ENCODE measurements at regions not wholly inside any gene's neighbourhood (a gene's known extent, or its start where the extent isn't known, plus 50 kb on each side); places are given as distances from the start of the nearest gene placed in this dataset.

DNA sequence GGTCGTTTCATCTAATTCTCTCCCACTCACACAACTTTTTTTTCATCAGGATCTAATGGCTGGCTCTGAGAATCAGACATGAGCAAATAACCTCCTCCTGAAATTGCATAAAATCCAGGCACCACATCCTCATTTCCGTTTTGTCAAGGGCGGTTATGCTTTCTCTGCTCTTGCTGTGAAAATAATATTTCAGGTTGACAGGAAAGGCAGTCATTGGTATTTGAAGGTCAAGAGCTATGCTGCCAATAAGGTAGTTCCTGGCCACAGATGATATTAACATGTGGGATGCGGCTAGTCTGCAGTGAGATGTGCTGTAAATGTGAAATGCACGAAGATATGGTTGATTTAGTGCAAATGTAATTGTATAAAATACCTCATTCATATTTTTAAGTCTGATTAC, 870.2 kb upstream of the TMEM132C start:
- Histone ChIP-seq H3K27me3 (ENCODE audit: insufficient read depth, low read depth) (peaks cover 23% of the 10 kb centered on the region), H4K20me1 (ENCODE audit: insufficient read depth) (no peaks in the 10 kb centered on the region), H3K4me1 (replicated peaks; ENCODE audit: insufficient read depth) (no peaks in the 10 kb centered on the region), H3K27ac (no peak overlapping the region), H3K9me2 (ENCODE audit: insufficient read depth) (no peaks in the 10 kb centered on the region), H3F3A (ENCODE audit: insufficient read depth, low read depth) (no peaks in the 10 kb centered on the region), H2AFZ (no peak overlapping the region), H3K36me3 (ENCODE audit: low read depth) (no peaks in the 10 kb centered on the region), H3K4me3 (no peak overlapping the region), H3K9me3 (ENCODE audit: insufficient read depth, low read depth) (no peaks in the 10 kb centered on the region), H3K4me2 (no peak overlapping the region), H3K79me2 (ENCODE audit: low read depth) (no peaks in the 10 kb centered on the region)
- BruUV-seq (replicated peaks), result no TSS peak
- ChIA-PET CTCF (no interaction called here), POLR2A (ENCODE audit: unreplicated experiment) (no interaction called here)
- no peak for DNase-seq
- intact Hi-C loops (cut with micrococcal nuclease; ENCODE audit: unreplicated experiment), result no loop called here
- TF ChIP-seq EZH2 (IDR thresholded peaks at IDR 0.05; ENCODE audit: low read depth) (no peak), CTCF (conservative IDR thresholded peaks at IDR 0.05) (no peak)

DNA sequence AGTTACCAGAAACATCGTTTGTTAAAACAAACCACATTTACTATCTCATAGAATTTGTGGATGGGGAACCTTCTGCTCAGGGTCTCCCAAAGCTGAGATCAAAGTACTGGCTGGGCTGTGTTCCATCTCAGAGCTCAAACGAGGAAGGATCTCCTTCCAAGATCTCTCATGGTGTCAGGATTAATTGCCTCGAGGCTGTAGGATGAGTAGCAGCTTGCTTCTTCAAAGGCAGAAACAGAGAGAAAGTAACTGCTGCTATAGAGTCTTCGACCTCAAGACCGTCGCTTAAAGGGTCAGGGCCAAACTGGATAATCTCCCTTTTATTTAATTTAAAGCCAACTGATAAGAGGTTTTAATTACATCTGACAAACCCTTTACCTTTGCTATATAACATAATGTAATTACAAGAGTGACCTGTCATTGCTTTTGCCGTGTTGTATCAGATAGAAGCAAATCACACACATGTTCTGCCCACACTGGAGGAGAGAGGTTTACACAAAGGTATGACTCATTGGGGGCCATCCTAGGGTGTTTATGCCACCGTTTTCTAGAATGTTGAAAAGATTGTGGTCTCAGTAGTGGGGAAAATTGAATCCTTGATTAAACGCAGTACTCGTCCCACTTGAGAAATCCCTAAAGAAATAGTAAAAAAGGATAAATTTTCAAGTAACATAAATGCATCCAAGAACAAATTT, 868.8 kb upstream of the TMEM132C start:
- POLR2A ChIA-PET (ENCODE audit: unreplicated experiment), result no interaction called here
- TF ChIP-seq CTCF (conservative IDR thresholded peaks at IDR 0.05) (no peak), EZH2 (IDR thresholded peaks at IDR 0.05; ENCODE audit: low read depth) (no peak)
- Histone ChIP-seq H4K20me1 (ENCODE audit: insufficient read depth) (no peaks in the 10 kb centered on the region), H2AFZ (no peak overlapping the region), H3K4me2 (no peak overlapping the region), H3K4me3 (no peak overlapping the region), H3K9me2 (ENCODE audit: insufficient read depth) (no peaks in the 10 kb centered on the region), H3K36me3 (ENCODE audit: low read depth) (no peaks in the 10 kb centered on the region), H3K27me3 (ENCODE audit: insufficient read depth, low read depth) (peaks cover 23% of the 10 kb centered on the region), H3K79me2 (ENCODE audit: low read depth) (no peaks in the 10 kb centered on the region), H3K27ac (no peak overlapping the region), H3K9me3 (ENCODE audit: insufficient read depth, low read depth) (no peaks in the 10 kb centered on the region), H3F3A (ENCODE audit: insufficient read depth, low read depth) (no peaks in the 10 kb centered on the region), H3K4me1 (replicated peaks; ENCODE audit: insufficient read depth) (no peaks in the 10 kb centered on the region)
- no peak for DNase-seq
- BruUV-seq (replicated peaks), result no TSS peak
- intact Hi-C loops (cut with micrococcal nuclease; ENCODE audit: unreplicated experiment), result no loop called here
- CTCF ChIA-PET, result no interaction called here

GRCh38 chr12:127399451-127399850, 867.5 kb upstream of the TMEM132C start:
- TF ChIP-seq CTCF (conservative IDR thresholded peaks at IDR 0.05) (no peak), EZH2 (IDR thresholded peaks at IDR 0.05; ENCODE audit: low read depth) (no peak)
- H3K4me3 ChIP-seq, result no peak overlapping the region
- H3K4me1 ChIP-seq (replicated peaks; ENCODE audit: insufficient read depth), result no peaks in the 10 kb centered on the region
- no TSS peak for BruUV-seq (replicated peaks)
- POLR2A ChIA-PET (ENCODE audit: unreplicated experiment), result no interaction called here
- H3K9me3 ChIP-seq (ENCODE audit: insufficient read depth, low read depth), result no peaks in the 10 kb centered on the region
- H3K9me2 ChIP-seq (ENCODE audit: insufficient read depth), result no peaks in the 10 kb centered on the region
- H2AFZ ChIP-seq, result no peak overlapping the region
- no peaks in the 10 kb centered on the region for H3K79me2 ChIP-seq (ENCODE audit: low read depth)
- peaks cover 23% of the 10 kb centered on the region for H3K27me3 ChIP-seq (ENCODE audit: insufficient read depth, low read depth)
- no peak overlapping the region for H3K27ac ChIP-seq
- DNase-seq, result no peak
- H4K20me1 ChIP-seq (ENCODE audit: insufficient read depth), result no peaks in the 10 kb centered on the region
- intact Hi-C loops (cut with micrococcal nuclease; ENCODE audit: unreplicated experiment), result no loop called here
- H3K4me2 ChIP-seq, result no peak overlapping the region
- CTCF ChIA-PET, result no interaction called here
- H3F3A ChIP-seq (ENCODE audit: insufficient read depth, low read depth), result no peaks in the 10 kb centered on the region
- no peaks in the 10 kb centered on the region for H3K36me3 ChIP-seq (ENCODE audit: low read depth)
